Ishikawa (cell line): ENCODE measurements at regions not wholly inside any gene's neighbourhood (a gene's known extent, or its start where the extent isn't known, plus 50 kb on each side); places are given as distances from the start of the nearest gene placed in this dataset.

Experiments used
- CEBPB ChIP-seq: IDR thresholded peaks from 2 replicates; pipeline ENCODE4 v1.6.1; 2012
- EGR1 ChIP-seq: IDR thresholded peaks from 2 replicates; pipeline ENCODE4 v1.6.1; 2012
- EP300 ChIP-seq: IDR thresholded peaks from 2 replicates; pipeline ENCODE4 v1.6.1; 2012; ENCODE audit warnings: borderline replicate concordance
- RAD21 ChIP-seq: IDR thresholded peaks from 2 replicates; pipeline ENCODE4 v1.6.1; 2012; ENCODE audit warnings: low read depth
- TF ChIP-seq, protein P1 (sequence below): IDR thresholded peaks from 2 replicates; pipeline ENCODE4 v1.6.1; 2012; ENCODE audit warnings: low read depth, mild to moderate bottlenecking

DNA sequence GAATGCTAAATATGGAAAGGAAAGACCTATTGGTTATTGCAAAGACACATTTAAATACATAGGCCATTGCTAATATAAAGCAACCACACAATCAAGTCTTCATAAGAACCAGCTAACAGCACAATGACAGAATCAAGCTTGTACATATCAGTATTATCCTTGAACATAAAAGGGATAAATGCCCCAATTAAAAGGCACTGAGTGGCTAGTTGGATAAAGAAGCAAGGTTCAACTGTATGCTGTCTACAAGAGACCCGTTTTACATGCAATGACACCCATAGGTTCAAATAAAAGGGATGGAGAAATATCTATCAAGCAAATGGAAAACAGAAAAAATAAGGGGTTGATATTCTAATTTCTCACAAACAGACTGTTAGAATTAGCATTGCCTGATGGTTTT is 706.1 kb downstream of the EPHA3 start:
- TF ChIP-seq, protein P1, sequence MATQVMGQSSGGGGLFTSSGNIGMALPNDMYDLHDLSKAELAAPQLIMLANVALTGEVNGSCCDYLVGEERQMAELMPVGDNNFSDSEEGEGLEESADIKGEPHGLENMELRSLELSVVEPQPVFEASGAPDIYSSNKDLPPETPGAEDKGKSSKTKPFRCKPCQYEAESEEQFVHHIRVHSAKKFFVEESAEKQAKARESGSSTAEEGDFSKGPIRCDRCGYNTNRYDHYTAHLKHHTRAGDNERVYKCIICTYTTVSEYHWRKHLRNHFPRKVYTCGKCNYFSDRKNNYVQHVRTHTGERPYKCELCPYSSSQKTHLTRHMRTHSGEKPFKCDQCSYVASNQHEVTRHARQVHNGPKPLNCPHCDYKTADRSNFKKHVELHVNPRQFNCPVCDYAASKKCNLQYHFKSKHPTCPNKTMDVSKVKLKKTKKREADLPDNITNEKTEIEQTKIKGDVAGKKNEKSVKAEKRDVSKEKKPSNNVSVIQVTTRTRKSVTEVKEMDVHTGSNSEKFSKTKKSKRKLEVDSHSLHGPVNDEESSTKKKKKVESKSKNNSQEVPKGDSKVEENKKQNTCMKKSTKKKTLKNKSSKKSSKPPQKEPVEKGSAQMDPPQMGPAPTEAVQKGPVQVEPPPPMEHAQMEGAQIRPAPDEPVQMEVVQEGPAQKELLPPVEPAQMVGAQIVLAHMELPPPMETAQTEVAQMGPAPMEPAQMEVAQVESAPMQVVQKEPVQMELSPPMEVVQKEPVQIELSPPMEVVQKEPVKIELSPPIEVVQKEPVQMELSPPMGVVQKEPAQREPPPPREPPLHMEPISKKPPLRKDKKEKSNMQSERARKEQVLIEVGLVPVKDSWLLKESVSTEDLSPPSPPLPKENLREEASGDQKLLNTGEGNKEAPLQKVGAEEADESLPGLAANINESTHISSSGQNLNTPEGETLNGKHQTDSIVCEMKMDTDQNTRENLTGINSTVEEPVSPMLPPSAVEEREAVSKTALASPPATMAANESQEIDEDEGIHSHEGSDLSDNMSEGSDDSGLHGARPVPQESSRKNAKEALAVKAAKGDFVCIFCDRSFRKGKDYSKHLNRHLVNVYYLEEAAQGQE: no peak
- TF ChIP-seq CEBPB (no peak), EGR1 (no peak), EP300 (no peak), RAD21 (no peak)
